ENCODE measurements at regions not wholly inside any gene's neighbourhood (a gene's known extent, or its start where the extent isn't known, plus 50 kb on each side); places are given as distances from the start of the nearest gene placed in this dataset.

DNA sequence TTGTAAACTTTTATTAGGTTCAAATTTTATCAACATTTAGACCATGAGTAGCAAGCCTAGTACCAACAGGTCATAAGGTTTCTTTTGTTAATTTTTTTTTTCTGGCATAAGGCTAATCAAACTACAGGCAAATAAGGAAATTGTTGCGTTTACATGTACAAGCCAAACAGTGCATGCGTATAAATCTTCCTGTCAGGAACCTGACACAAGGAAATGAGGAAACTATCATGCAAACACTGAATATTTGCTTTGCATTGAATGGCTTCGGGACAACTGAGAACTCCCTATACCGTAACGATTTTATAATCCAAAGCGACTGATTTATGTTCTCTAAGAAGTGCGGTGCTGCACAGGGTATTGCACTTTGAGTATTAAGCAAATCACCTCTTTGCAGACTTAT lies 133.0 kb upstream of the TRPC4 start:
- Histone ChIP-seq H3F3A (replicated peaks; ENCODE audit: low read depth) (no peaks in the 10 kb centered on the region), H3K27ac (ENCODE audit: low read depth) (no peak overlapping the region), H3K36me3 (ENCODE audit: insufficient read depth) (no peaks in the 10 kb centered on the region), H2AFZ (no peak overlapping the region), H3K4me1 (ENCODE audit: insufficient read depth) (peaks cover 10% of the 10 kb centered on the region), H3K27me3 (ENCODE audit: insufficient read depth) (no peaks in the 10 kb centered on the region), H3K79me2 (replicated peaks; ENCODE audit: insufficient read depth) (no peaks in the 10 kb centered on the region), H3K4me3 (no peak overlapping the region), H3K4me2 (no peak overlapping the region), H3K9me2 (ENCODE audit: insufficient read depth) (no peaks in the 10 kb centered on the region), H4K20me1 (replicated peaks; ENCODE audit: insufficient read depth) (no peaks in the 10 kb centered on the region)
- TF ChIP-seq, protein P1, sequence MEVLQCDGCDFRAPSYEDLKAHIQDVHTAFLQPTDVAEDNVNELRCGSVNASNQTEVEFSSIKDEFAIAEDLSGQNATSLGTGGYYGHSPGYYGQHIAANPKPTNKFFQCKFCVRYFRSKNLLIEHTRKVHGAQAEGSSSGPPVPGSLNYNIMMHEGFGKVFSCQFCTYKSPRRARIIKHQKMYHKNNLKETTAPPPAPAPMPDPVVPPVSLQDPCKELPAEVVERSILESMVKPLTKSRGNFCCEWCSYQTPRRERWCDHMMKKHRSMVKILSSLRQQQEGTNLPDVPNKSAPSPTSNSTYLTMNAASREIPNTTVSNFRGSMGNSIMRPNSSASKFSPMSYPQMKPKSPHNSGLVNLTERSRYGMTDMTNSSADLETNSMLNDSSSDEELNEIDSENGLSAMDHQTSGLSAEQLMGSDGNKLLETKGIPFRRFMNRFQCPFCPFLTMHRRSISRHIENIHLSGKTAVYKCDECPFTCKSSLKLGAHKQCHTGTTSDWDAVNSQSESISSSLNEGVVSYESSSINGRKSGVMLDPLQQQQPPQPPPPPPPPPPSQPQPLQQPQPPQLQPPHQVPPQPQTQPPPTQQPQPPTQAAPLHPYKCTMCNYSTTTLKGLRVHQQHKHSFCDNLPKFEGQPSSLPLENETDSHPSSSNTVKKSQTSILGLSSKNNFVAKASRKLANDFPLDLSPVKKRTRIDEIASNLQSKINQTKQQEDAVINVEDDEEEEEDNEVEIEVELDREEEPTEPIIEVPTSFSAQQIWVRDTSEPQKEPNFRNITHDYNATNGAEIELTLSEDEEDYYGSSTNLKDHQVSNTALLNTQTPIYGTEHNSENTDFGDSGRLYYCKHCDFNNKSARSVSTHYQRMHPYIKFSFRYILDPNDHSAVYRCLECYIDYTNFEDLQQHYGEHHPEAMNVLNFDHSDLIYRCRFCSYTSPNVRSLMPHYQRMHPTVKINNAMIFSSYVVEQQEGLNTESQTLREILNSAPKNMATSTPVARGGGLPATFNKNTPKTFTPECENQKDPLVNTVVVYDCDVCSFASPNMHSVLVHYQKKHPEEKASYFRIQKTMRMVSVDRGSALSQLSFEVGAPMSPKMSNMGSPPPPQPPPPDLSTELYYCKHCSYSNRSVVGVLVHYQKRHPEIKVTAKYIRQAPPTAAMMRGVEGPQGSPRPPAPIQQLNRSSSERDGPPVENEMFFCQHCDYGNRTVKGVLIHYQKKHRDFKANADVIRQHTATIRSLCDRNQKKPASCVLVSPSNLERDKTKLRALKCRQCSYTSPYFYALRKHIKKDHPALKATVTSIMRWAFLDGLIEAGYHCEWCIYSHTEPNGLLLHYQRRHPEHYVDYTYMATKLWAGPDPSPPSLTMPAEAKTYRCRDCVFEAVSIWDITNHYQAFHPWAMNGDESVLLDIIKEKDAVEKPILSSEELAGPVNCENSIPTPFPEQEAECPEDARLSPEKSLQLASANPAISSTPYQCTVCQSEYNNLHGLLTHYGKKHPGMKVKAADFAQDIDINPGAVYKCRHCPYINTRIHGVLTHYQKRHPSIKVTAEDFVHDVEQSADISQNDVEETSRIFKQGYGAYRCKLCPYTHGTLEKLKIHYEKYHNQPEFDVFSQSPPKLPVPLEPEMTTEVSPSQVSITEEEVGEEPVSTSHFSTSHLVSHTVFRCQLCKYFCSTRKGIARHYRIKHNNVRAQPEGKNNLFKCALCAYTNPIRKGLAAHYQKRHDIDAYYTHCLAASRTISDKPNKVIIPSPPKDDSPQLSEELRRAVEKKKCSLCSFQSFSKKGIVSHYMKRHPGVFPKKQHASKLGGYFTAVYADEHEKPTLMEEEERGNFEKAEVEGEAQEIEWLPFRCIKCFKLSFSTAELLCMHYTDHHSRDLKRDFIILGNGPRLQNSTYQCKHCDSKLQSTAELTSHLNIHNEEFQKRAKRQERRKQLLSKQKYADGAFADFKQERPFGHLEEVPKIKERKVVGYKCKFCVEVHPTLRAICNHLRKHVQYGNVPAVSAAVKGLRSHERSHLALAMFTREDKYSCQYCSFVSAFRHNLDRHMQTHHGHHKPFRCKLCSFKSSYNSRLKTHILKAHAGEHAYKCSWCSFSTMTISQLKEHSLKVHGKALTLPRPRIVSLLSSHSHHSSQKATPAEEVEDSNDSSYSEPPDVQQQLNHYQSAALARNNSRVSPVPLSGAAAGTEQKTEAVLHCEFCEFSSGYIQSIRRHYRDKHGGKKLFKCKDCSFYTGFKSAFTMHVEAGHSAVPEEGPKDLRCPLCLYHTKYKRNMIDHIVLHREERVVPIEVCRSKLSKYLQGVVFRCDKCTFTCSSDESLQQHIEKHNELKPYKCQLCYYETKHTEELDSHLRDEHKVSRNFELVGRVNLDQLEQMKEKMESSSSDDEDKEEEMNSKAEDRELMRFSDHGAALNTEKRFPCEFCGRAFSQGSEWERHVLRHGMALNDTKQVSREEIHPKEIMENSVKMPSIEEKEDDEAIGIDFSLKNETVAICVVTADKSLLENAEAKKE (CRISPR knock-in tag; IDR thresholded peaks at IDR 0.05) = no peak
- TF ChIP-seq ZNF114 (CRISPR knock-in tag; IDR thresholded peaks at IDR 0.05) = no peak
- no peak for TF ChIP-seq EZH2 (IDR thresholded peaks at IDR 0.05; ENCODE audit: low read depth, unreplicated experiment)
- no peak for TF ChIP-seq POLR2AphosphoS5 (IDR thresholded peaks at IDR 0.05; ENCODE audit: low read depth)
- TF ChIP-seq, protein P2, sequence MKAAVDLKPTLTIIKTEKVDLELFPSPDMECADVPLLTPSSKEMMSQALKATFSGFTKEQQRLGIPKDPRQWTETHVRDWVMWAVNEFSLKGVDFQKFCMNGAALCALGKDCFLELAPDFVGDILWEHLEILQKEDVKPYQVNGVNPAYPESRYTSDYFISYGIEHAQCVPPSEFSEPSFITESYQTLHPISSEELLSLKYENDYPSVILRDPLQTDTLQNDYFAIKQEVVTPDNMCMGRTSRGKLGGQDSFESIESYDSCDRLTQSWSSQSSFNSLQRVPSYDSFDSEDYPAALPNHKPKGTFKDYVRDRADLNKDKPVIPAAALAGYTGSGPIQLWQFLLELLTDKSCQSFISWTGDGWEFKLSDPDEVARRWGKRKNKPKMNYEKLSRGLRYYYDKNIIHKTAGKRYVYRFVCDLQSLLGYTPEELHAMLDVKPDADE (IDR thresholded peaks at IDR 0.05) = no peak
- TF ChIP-seq, protein P3, sequence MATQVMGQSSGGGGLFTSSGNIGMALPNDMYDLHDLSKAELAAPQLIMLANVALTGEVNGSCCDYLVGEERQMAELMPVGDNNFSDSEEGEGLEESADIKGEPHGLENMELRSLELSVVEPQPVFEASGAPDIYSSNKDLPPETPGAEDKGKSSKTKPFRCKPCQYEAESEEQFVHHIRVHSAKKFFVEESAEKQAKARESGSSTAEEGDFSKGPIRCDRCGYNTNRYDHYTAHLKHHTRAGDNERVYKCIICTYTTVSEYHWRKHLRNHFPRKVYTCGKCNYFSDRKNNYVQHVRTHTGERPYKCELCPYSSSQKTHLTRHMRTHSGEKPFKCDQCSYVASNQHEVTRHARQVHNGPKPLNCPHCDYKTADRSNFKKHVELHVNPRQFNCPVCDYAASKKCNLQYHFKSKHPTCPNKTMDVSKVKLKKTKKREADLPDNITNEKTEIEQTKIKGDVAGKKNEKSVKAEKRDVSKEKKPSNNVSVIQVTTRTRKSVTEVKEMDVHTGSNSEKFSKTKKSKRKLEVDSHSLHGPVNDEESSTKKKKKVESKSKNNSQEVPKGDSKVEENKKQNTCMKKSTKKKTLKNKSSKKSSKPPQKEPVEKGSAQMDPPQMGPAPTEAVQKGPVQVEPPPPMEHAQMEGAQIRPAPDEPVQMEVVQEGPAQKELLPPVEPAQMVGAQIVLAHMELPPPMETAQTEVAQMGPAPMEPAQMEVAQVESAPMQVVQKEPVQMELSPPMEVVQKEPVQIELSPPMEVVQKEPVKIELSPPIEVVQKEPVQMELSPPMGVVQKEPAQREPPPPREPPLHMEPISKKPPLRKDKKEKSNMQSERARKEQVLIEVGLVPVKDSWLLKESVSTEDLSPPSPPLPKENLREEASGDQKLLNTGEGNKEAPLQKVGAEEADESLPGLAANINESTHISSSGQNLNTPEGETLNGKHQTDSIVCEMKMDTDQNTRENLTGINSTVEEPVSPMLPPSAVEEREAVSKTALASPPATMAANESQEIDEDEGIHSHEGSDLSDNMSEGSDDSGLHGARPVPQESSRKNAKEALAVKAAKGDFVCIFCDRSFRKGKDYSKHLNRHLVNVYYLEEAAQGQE (IDR thresholded peaks at IDR 0.05; ENCODE audit: unreplicated experiment) = no peak
- no peak for TF ChIP-seq EZH2phosphoT487 (IDR thresholded peaks at IDR 0.05; ENCODE audit: unreplicated experiment)
- TF ChIP-seq NANOG (IDR thresholded peaks at IDR 0.05; ENCODE audit: borderline replicate concordance) = no peak
- TF ChIP-seq, protein P4, sequence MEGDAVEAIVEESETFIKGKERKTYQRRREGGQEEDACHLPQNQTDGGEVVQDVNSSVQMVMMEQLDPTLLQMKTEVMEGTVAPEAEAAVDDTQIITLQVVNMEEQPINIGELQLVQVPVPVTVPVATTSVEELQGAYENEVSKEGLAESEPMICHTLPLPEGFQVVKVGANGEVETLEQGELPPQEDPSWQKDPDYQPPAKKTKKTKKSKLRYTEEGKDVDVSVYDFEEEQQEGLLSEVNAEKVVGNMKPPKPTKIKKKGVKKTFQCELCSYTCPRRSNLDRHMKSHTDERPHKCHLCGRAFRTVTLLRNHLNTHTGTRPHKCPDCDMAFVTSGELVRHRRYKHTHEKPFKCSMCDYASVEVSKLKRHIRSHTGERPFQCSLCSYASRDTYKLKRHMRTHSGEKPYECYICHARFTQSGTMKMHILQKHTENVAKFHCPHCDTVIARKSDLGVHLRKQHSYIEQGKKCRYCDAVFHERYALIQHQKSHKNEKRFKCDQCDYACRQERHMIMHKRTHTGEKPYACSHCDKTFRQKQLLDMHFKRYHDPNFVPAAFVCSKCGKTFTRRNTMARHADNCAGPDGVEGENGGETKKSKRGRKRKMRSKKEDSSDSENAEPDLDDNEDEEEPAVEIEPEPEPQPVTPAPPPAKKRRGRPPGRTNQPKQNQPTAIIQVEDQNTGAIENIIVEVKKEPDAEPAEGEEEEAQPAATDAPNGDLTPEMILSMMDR (conservative IDR thresholded peaks at IDR 0.05; ENCODE audit: low read depth in 2 of 2) = no peak
- TF ChIP-seq CREB1 (CRISPR knock-in tag; IDR thresholded peaks at IDR 0.05; ENCODE audit: low read depth) = no peak
- TF ChIP-seq ZNF331 (CRISPR knock-in tag; IDR thresholded peaks at IDR 0.05; ENCODE audit: low read depth) = no peak
- no peak for TF ChIP-seq JUNB (IDR thresholded peaks at IDR 0.05; ENCODE audit: unreplicated experiment)
- H3K27ac Mint-ChIP-seq = no peak overlapping the region
- DNase-seq (ENCODE audit: low spot score) = no peak
- H3K27me3 Mint-ChIP-seq (ENCODE audit: insufficient read depth, low read depth, poor library complexity) = no peaks in the 10 kb centered on the region
- ATAC-seq = no peak
- H3K4me1 Mint-ChIP-seq = peaks cover 5% of the 10 kb centered on the region; the same call in 2 of the 3 replicates
- H3K4me3 Mint-ChIP-seq = no peak overlapping the region
- H3K9me3 Mint-ChIP-seq = no peaks in the 10 kb centered on the region
- H3K36me3 Mint-ChIP-seq (ENCODE audit: low read depth) = no peaks in the 10 kb centered on the region
